ENCODE measurements at regions not wholly inside any gene's neighbourhood (a gene's known extent, or its start where the extent isn't known, plus 50 kb on each side); places are given as distances from the start of the nearest gene placed in this dataset.
A peak's percentile ranks its signal among the peaks of the same experiment; 100 is the strongest.

GRCh38 chr22:22143448-22143847 is 101.1 kb upstream of the VPREB1 start:
- Mint-ChIP-seq H3K27ac (no peak overlapping the region), H3K27me3 (peaks cover 25% of the 10 kb centered on the region), H3K4me1 (no peaks in the 10 kb centered on the region), H3K9me3 (no peaks in the 10 kb centered on the region), H3K36me3 (ENCODE audit: low read depth) (no peaks in the 10 kb centered on the region), H3K4me3 (no peak overlapping the region)
- no peak for DNase-seq
- ATAC-seq: no peak

GRCh38 chr22:22142661-22143060 is 101.9 kb upstream of the VPREB1 start:
- Mint-ChIP-seq H3K9me3 (no peaks in the 10 kb centered on the region), H3K4me1 (no peaks in the 10 kb centered on the region), H3K27me3 (peaks cover 21% of the 10 kb centered on the region), H3K27ac (no peak overlapping the region), H3K4me3 (no peak overlapping the region), H3K36me3 (ENCODE audit: low read depth) (no peaks in the 10 kb centered on the region)
- DNase-seq: no peak
- no peak for ATAC-seq

GRCh38 chr22:22141771-22142591 is 102.6 kb upstream of the VPREB1 start:
- Mint-ChIP-seq H3K36me3 (ENCODE audit: low read depth) (no peaks in the 10 kb centered on the region), H3K27me3 (peaks cover 16% of the 10 kb centered on the region), H3K4me3 (no peak overlapping the region), H3K4me1 (no peaks in the 10 kb centered on the region), H3K9me3 (no peaks in the 10 kb centered on the region), H3K27ac (no peak overlapping the region)
- DNase-seq: no peak
- ATAC-seq: no peak

GRCh38 chr22:22141031-22141430 is 103.6 kb upstream of the VPREB1 start:
- no peaks in the 10 kb centered on the region for H3K4me1 Mint-ChIP-seq
- H3K4me3 Mint-ChIP-seq: no peak overlapping the region
- H3K27me3 Mint-ChIP-seq: peaks cover 14% of the 10 kb centered on the region
- H3K9me3 Mint-ChIP-seq: no peaks in the 10 kb centered on the region
- DNase-seq (no peak), ATAC-seq (no peak)
- no peaks in the 10 kb centered on the region for H3K36me3 Mint-ChIP-seq (ENCODE audit: low read depth)
- no peak overlapping the region for H3K27ac Mint-ChIP-seq

- H3K4me1 Mint-ChIP-seq: no peaks in the 10 kb centered on the region
- ATAC-seq: no peak
- peaks cover 14% of the 10 kb centered on the region for H3K27me3 Mint-ChIP-seq
- H3K36me3 Mint-ChIP-seq (ENCODE audit: low read depth): no peaks in the 10 kb centered on the region
- no peaks in the 10 kb centered on the region for H3K9me3 Mint-ChIP-seq
- no peak for DNase-seq
- no peak overlapping the region for H3K27ac Mint-ChIP-seq
- H3K4me3 Mint-ChIP-seq: no peak overlapping the region
Observed at GRCh38 chr22:22139364-22139763, 105.2 kb upstream of the VPREB1 start.

- H3K27ac Mint-ChIP-seq: no peak overlapping the region
- no peak for DNase-seq
- H3K4me3 Mint-ChIP-seq: no peak overlapping the region
- H3K9me3 Mint-ChIP-seq: no peaks in the 10 kb centered on the region
- H3K4me1 Mint-ChIP-seq: no peaks in the 10 kb centered on the region
- no peak for ATAC-seq
- H3K27me3 Mint-ChIP-seq: peaks cover 14% of the 10 kb centered on the region
- no peaks in the 10 kb centered on the region for H3K36me3 Mint-ChIP-seq (ENCODE audit: low read depth)
Observed at GRCh38 chr22:22138915-22139314, 105.7 kb upstream of the VPREB1 start.

- Mint-ChIP-seq H3K27ac (no peak overlapping the region), H3K9me3 (no peaks in the 10 kb centered on the region), H3K36me3 (ENCODE audit: low read depth) (no peaks in the 10 kb centered on the region), H3K4me3 (no peak overlapping the region), H3K27me3 (peaks cover 11% of the 10 kb centered on the region), H3K4me1 (no peaks in the 10 kb centered on the region)
- no peak for ATAC-seq
- no peak for DNase-seq
Observed at GRCh38 chr22:22137891-22138290, 106.7 kb upstream of the VPREB1 start.

GRCh38 chr22:22133910-22134309 is 110.7 kb upstream of the VPREB1 start:
- no peaks in the 10 kb centered on the region for H3K9me3 Mint-ChIP-seq
- H3K4me3 Mint-ChIP-seq: no peak overlapping the region
- no peak overlapping the region for H3K27ac Mint-ChIP-seq
- ATAC-seq (no peak), DNase-seq (no peak)
- H3K4me1 Mint-ChIP-seq: no peaks in the 10 kb centered on the region
- H3K27me3 Mint-ChIP-seq: no peaks in the 10 kb centered on the region
- H3K36me3 Mint-ChIP-seq (ENCODE audit: low read depth): no peaks in the 10 kb centered on the region

- Mint-ChIP-seq H3K27me3 (no peaks in the 10 kb centered on the region), H3K9me3 (no peaks in the 10 kb centered on the region), H3K36me3 (ENCODE audit: low read depth) (no peaks in the 10 kb centered on the region), H3K4me1 (no peaks in the 10 kb centered on the region), H3K4me3 (no peak overlapping the region), H3K27ac (no peak overlapping the region)
- DNase-seq (no peak), ATAC-seq (no peak)
Observed at GRCh38 chr22:22130953-22131608, 113.5 kb upstream of the VPREB1 start.

- Mint-ChIP-seq H3K36me3 (ENCODE audit: low read depth) (no peaks in the 10 kb centered on the region), H3K4me1 (no peaks in the 10 kb centered on the region), H3K4me3 (no peak overlapping the region), H3K27me3 (no peaks in the 10 kb centered on the region), H3K27ac (no peak overlapping the region), H3K9me3 (no peaks in the 10 kb centered on the region)
- no peak for ATAC-seq
- no peak for DNase-seq
Observed at GRCh38 chr22:22129387-22129786, 115.2 kb upstream of the VPREB1 start.

- H3K4me3 Mint-ChIP-seq: no peak overlapping the region
Observed at GRCh38 chr22:22128440-22128839, 116.1 kb upstream of the VPREB1 start.

GRCh38 chr22:22127100-22127499 is 117.5 kb upstream of the VPREB1 start:
- H3K36me3 Mint-ChIP-seq (ENCODE audit: low read depth): no peaks in the 10 kb centered on the region
- H3K4me3 Mint-ChIP-seq: no peak overlapping the region
- no peak for ATAC-seq
- no peak overlapping the region for H3K27ac Mint-ChIP-seq
- DNase-seq: no peak
- no peaks in the 10 kb centered on the region for H3K9me3 Mint-ChIP-seq
- no peaks in the 10 kb centered on the region for H3K4me1 Mint-ChIP-seq
- no peaks in the 10 kb centered on the region for H3K27me3 Mint-ChIP-seq

More at GRCh38 chr22:22128440-22128839, 116.1 kb upstream of the VPREB1 start:
- H3K9me3 Mint-ChIP-seq: no peaks in the 10 kb centered on the region
- no peaks in the 10 kb centered on the region for H3K27me3 Mint-ChIP-seq
- H3K27ac Mint-ChIP-seq: no peak overlapping the region
- H3K4me1 Mint-ChIP-seq: no peaks in the 10 kb centered on the region
- H3K36me3 Mint-ChIP-seq (ENCODE audit: low read depth): no peaks in the 10 kb centered on the region
- DNase-seq: no peak
- ATAC-seq: no peak

GRCh38 chr22:22125579-22126468 is 118.8 kb upstream of the VPREB1 start:
- Mint-ChIP-seq H3K36me3 (ENCODE audit: low read depth) (no peaks in the 10 kb centered on the region), H3K27ac (no peak overlapping the region), H3K4me3 (no peak overlapping the region), H3K4me1 (no peaks in the 10 kb centered on the region), H3K27me3 (no peaks in the 10 kb centered on the region), H3K9me3 (no peaks in the 10 kb centered on the region)
- DNase-seq (no peak), ATAC-seq (peak; percentile 24)

GRCh38 chr22:22125028-22125578 is 119.5 kb upstream of the VPREB1 start:
- no peak overlapping the region for H3K27ac Mint-ChIP-seq
- no peaks in the 10 kb centered on the region for H3K4me1 Mint-ChIP-seq
- H3K27me3 Mint-ChIP-seq: no peaks in the 10 kb centered on the region
- no peaks in the 10 kb centered on the region for H3K9me3 Mint-ChIP-seq
- ATAC-seq: no peak
- no peak for DNase-seq
- no peaks in the 10 kb centered on the region for H3K36me3 Mint-ChIP-seq (ENCODE audit: low read depth)
- no peak overlapping the region for H3K4me3 Mint-ChIP-seq

All from activated naive CD8-positive, alpha-beta T cell treated with anti-CD3 and anti-CD28 coated beads, Interleukin-2, amount 50 U/mL, for 24 hours (primary cell).